ENCODE measurements at regions not wholly inside any gene's neighbourhood (a gene's known extent, or its start where the extent isn't known, plus 50 kb on each side); places are given as distances from the start of the nearest gene placed in this dataset.

GRCh38 chr11:129319751-129320150, 55.9 kb upstream of the BARX2 start:
- TF ChIP-seq EZH2 (IDR thresholded peaks at IDR 0.05; ENCODE audit: insufficient read depth, poor library complexity, severe bottlenecking) (no peak), EZH2phosphoT487 (IDR thresholded peaks at IDR 0.05; ENCODE audit: insufficient read depth, low read depth) (no peak)
